IMR-90 (cell line): ENCODE measurements at regions not wholly inside any gene's neighbourhood (a gene's known extent, or its start where the extent isn't known, plus 50 kb on each side); places are given as distances from the start of the nearest gene placed in this dataset.

ENCODE experiments used
- ATAC-seq: fragments of 200-7000 bp; cut with Tn5 transposase; 2 replicates; pipeline ENCODE4 v1.9.1; 2020; ENCODE audit warnings: low read depth, mild to moderate bottlenecking, moderate library complexity
- BruUV-seq: library from RNA; stranded (reverse); fragments of 400-500 nt; replicated peaks from 2 replicates; lab custom pipeline; 2021; lab: Mats Ljungman, UMichigan
- CTCF ChIA-PET: fragments of 300-600 bp; formaldehyde crosslinking; extraction: SDS; loops from one replicate; lab custom pipeline; 2021; ENCODE audit warnings: antibody characterized with exemption; lab: Yijun Ruan, JAX
- POLR2A ChIA-PET: fragments of 300-600 bp; sonication (Branson Sonifier 250); formaldehyde crosslinking; loops from one replicate; lab custom pipeline; 2022; ENCODE audit warnings: antibody characterized with exemption; ENCODE audit not compliant: unreplicated experiment; lab: Charles Lee
- DNase-seq: peaks from one replicate; pipeline ENCODE4 v3.0.0; 2013
- H2AFZ ChIP-seq: replicated peaks from 2 replicates; pipeline ENCODE3; 2013; ENCODE audit warnings: low read length, mild to moderate bottlenecking; ENCODE audit not compliant: poor library complexity
- H2AK5ac ChIP-seq: 2 replicates; pipeline ENCODE4 v1.6.1; 2013; ENCODE audit warnings: low read depth, low read length, inconsistent platforms
- H2AK9ac ChIP-seq: replicated peaks from 2 replicates; pipeline ENCODE3; 2013; ENCODE audit warnings: mild to moderate bottlenecking, low read depth, low read length, moderate library complexity; ENCODE audit not compliant: poor library complexity
- H2BK120ac ChIP-seq: 2 replicates; pipeline ENCODE4 v1.6.1; 2013; ENCODE audit warnings: low read depth, low read length, inconsistent platforms
- H2BK15ac ChIP-seq: 3 replicates; pipeline ENCODE4 v1.6.1; 2013; ENCODE audit warnings: low read depth, low read length, inconsistent platforms
- H2BK20ac ChIP-seq: 2 replicates; pipeline ENCODE4 v1.6.1; 2013; ENCODE audit warnings: low read depth, mild to moderate bottlenecking, inconsistent platforms, low read length, moderate library complexity
- H2BK5ac ChIP-seq: 2 replicates; pipeline ENCODE4 v1.6.1; 2013; ENCODE audit warnings: mild to moderate bottlenecking, low read depth, low read length, inconsistent platforms; ENCODE audit not compliant: poor library complexity, severe bottlenecking
- H3K14ac ChIP-seq: replicated peaks from 2 replicates; pipeline ENCODE4 v1.6.1; 2013; ENCODE audit warnings: low read depth, low read length, inconsistent platforms
- H3K18ac ChIP-seq: 2 replicates; pipeline ENCODE4 v1.6.1; 2013; ENCODE audit warnings: low read depth, low read length, control low read depth
- H3K23ac ChIP-seq: 2 replicates; pipeline ENCODE4 v1.6.1; 2013; ENCODE audit warnings: low read depth, low read length, inconsistent platforms
- H3K27ac ChIP-seq: 2 replicates; pipeline ENCODE4 v1.5.1; 2013; ENCODE audit warnings: mild to moderate bottlenecking, control low read depth, low read length; ENCODE audit not compliant: insufficient read depth
- H3K27me3 ChIP-seq: 2 replicates; pipeline ENCODE4 v1.6.1; 2013; ENCODE audit warnings: low read length; ENCODE audit not compliant: control insufficient read depth, insufficient read depth
- H3K36me3 ChIP-seq: 2 replicates; pipeline ENCODE4 v1.6.1; 2013; ENCODE audit warnings: low read length, mixed read lengths; ENCODE audit not compliant: control insufficient read depth, insufficient read depth
- H3K4ac ChIP-seq: 2 replicates; pipeline ENCODE4 v1.6.1; 2013; ENCODE audit warnings: low read depth, low read length, inconsistent platforms
- H3K4me1 ChIP-seq: 2 replicates; pipeline ENCODE4 v1.6.1; 2013; ENCODE audit warnings: low read length, mixed read lengths; ENCODE audit not compliant: control insufficient read depth, insufficient read depth
- H3K4me2 ChIP-seq: 2 replicates; pipeline ENCODE4 v1.6.1; 2013; ENCODE audit warnings: low read depth, mild to moderate bottlenecking, control low read depth, low read length, moderate library complexity
- H3K4me3 ChIP-seq: 2 replicates; pipeline ENCODE4 v1.5.1; 2013; ENCODE audit warnings: low read depth, mild to moderate bottlenecking, control low read depth, low read length, moderate library complexity; ENCODE audit not compliant: insufficient read depth
- H3K56ac ChIP-seq: 2 replicates; pipeline ENCODE4 v1.6.1; 2013; ENCODE audit warnings: low read length, inconsistent platforms; ENCODE audit not compliant: insufficient read depth; ENCODE audit errors: extremely low read depth
- H3K79me1 ChIP-seq, 2 experiments: 2 replicates each; pipeline ENCODE4 v1.6.1; 2013; ENCODE audit warnings: low read length in 2 of 2, inconsistent platforms in 1 of 2, low read depth in 1 of 2
- H3K9ac ChIP-seq: 2 replicates; pipeline ENCODE4 v1.6.1; 2013; ENCODE audit warnings: low read depth, low read length, control low read depth
- H3K9me1 ChIP-seq: 2 replicates; pipeline ENCODE4 v1.6.1; 2013; ENCODE audit warnings: low read length, inconsistent platforms; ENCODE audit not compliant: insufficient read depth
- H3K9me3 ChIP-seq: 2 replicates; pipeline ENCODE4 v1.6.1; 2013; ENCODE audit warnings: low read length; ENCODE audit not compliant: control insufficient read depth, insufficient read depth
- H4K20me1 ChIP-seq: 2 replicates; pipeline ENCODE4 v1.6.1; 2013; ENCODE audit warnings: low read length, inconsistent platforms; ENCODE audit not compliant: insufficient read depth
- H4K5ac ChIP-seq: 2 replicates; pipeline ENCODE4 v1.6.1; 2013; ENCODE audit warnings: mild to moderate bottlenecking, low read depth, low read length, control low read depth
- H4K8ac ChIP-seq, 2 experiments: 2 replicates each; pipeline ENCODE4 v1.6.1; 2013; ENCODE audit warnings: low read depth in 2 of 2, low read length in 2 of 2, control low read depth in 1 of 2, inconsistent platforms in 1 of 2
- H4K91ac ChIP-seq: 2 replicates; pipeline ENCODE4 v1.6.1; 2013; ENCODE audit warnings: low read depth, low read length, inconsistent platforms; ENCODE audit not compliant: insufficient read depth
- BHLHE40 ChIP-seq: fragments of 150-350 bp; IDR thresholded peaks from 2 replicates; pipeline ENCODE4 v1.6.1; 2016; ENCODE audit warnings: mild to moderate bottlenecking, low read depth, low read length
- CEBPB ChIP-seq: IDR thresholded peaks from 2 replicates; pipeline ENCODE4 v1.6.1; 2012; ENCODE audit warnings: low read depth, low read length, improper control_type of control experiment
- CHD1 ChIP-seq: IDR thresholded peaks from 2 replicates; pipeline ENCODE4 v1.6.1; 2012; ENCODE audit warnings: low read depth, low read length, improper control_type of control experiment
- CTCF ChIP-seq: conservative IDR thresholded peaks from 2 replicates; pipeline ENCODE4 v1.5.1; 2012; ENCODE audit warnings: mild to moderate bottlenecking, low read depth, low read length, improper control_type of control experiment
- ELK1 ChIP-seq: fragments of 150-350 bp; IDR thresholded peaks from 2 replicates; pipeline ENCODE4 v1.6.1; 2016; ENCODE audit warnings: low read depth, mild to moderate bottlenecking, low read length, moderate library complexity, borderline replicate concordance
- MAFK ChIP-seq: IDR thresholded peaks from 2 replicates; pipeline ENCODE4 v1.6.1; 2012; ENCODE audit warnings: low read depth, low read length, improper control_type of control experiment
- NFE2L2 ChIP-seq: fragments of 150-350 bp; IDR thresholded peaks from 2 replicates; pipeline ENCODE4 v1.6.1; 2016; ENCODE audit warnings: low read depth, mild to moderate bottlenecking, low read length
- RAD21 ChIP-seq: IDR thresholded peaks from 2 replicates; pipeline ENCODE4 v1.6.1; 2012; ENCODE audit warnings: low read length, improper control_type of control experiment
- RCOR1 ChIP-seq: IDR thresholded peaks from 2 replicates; pipeline ENCODE4 v1.6.1; 2012; ENCODE audit warnings: mild to moderate bottlenecking, low read length, improper control_type of control experiment; ENCODE audit not compliant: insufficient replicate concordance
- RFX5 ChIP-seq: IDR thresholded peaks from 2 replicates; pipeline ENCODE4 v1.8.0; 2012; ENCODE audit warnings: low read depth, mild to moderate bottlenecking, low read length, moderate library complexity
- SMC3 ChIP-seq: fragments of 150-350 bp; IDR thresholded peaks from 2 replicates; pipeline ENCODE4 v1.6.1; 2016; ENCODE audit warnings: low read depth, mild to moderate bottlenecking, antibody characterized with exemption, low read length, moderate library complexity
- USF2 ChIP-seq: fragments of 150-350 bp; IDR thresholded peaks from 2 replicates; pipeline ENCODE4 v1.6.1; 2017; ENCODE audit warnings: mild to moderate bottlenecking, antibody characterized with exemption, low read length, low read depth
- WGBS, 2 experiments: methylation state at CpG; one replicate each; pipeline versions ENCODE4 v1.1.5 to v1.1.7; 2013; ENCODE audit warnings: missing lambda C conversion rate in 2 of 2; ENCODE audit not compliant: insufficient read length in 1 of 2; ENCODE audit errors: extremely low coverage in 2 of 2; 5-methylcytosine and 5-hydroxymethylcytosine counted together
- dilution Hi-C: fragments of 300-500 bp; cut with HindIII; formaldehyde crosslinking; loops from one replicate; pipeline ENCODE4 v1.14.3; 2018; ENCODE audit warnings: low sequenced_read_pairs; ENCODE audit not compliant: unreplicated experiment
- in situ Hi-C: fragments of 300-500 bp; cut with MboI; formaldehyde crosslinking; loops from 3 replicates; pipeline ENCODE4 v1.14.3; 2019; ENCODE audit warnings: low sequenced_read_pairs, inconsistent platforms, mixed read lengths
- intact Hi-C: fragments of 100-400 bp; cut with micrococcal nuclease; formaldehyde crosslinking; loops from 2 replicates; pipeline ENCODE4 v1.10.0; 2022

DNA sequence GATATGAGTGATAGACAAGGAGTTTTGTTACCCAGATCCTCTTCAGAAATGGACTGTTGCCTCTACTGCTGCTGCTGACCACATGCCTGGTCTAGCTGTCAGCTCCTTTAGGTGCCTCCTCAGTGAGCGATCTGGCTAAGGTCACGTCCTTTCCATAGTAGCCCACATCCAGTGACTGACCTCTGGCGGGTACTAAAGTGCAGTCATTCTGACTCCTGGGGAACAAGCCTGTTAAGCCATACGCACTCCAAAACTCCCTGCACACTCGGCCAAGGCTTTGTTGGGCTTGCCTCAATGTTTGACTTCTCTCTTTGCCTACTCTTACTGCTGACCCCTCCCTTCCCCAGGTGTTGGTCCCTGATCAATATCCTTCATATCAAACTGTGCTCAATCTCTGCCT is 685.2 kb downstream of the IRS1 start:
- peak overlapping the region; percentile 82 for H2AFZ ChIP-seq
- H3K18ac ChIP-seq = peak overlapping the region; percentile 100
- no peaks in the 10 kb centered on the region for H3K9me3 ChIP-seq
- H4K8ac ChIP-seq = peak overlapping the region; percentile 71 to 89
- peak overlapping the region; percentile 100 for H4K5ac ChIP-seq
- CTCF ChIA-PET = interaction anchor here (0.6 kb wide), 2 partner anchors 84 to 582 kb away, joined by 3 to 4 read pairs; no protein-coding TSS in a partner anchor
- peaks cover 4% of the 10 kb centered on the region for H3K9me1 ChIP-seq
- peak overlapping the region; percentile 67 for H3K56ac ChIP-seq
- H2AK9ac ChIP-seq = peak overlapping the region; percentile 93
- no peak overlapping the region for H3K9ac ChIP-seq
- H3K14ac ChIP-seq = peak overlapping the region; percentile 100
- POLR2A ChIA-PET = interaction anchor here (0.6 kb wide), 1 partner anchor 225 kb away, joined by 3 read pairs; no protein-coding TSS in a partner anchor
- H2AK5ac ChIP-seq = peak overlapping the region; percentile 100
- peak overlapping the region; percentile 98 for H3K23ac ChIP-seq
- in situ Hi-C loops = no loop called here
- H2BK20ac ChIP-seq = peak overlapping the region; percentile 100
- peak overlapping the region; percentile 100 for H3K4ac ChIP-seq
- H2BK120ac ChIP-seq = peak overlapping the region; percentile 100
- H3K36me3 ChIP-seq = no peaks in the 10 kb centered on the region
- peaks cover 8% of the 10 kb centered on the region for H3K4me1 ChIP-seq
- no peaks in the 10 kb centered on the region for H3K27me3 ChIP-seq
- H3K79me1 ChIP-seq = peaks cover 0 to 7% of the 10 kb centered on the region in 2 experiments; a peak in 2 of 4 replicates
- 90% methylated on average over 3 of the region's 5 CpGs; no CpG with 5 or more reads in 1 of the 2 experiments for WGBS, 2 experiments
- H2BK5ac ChIP-seq = peak overlapping the region; percentile 99
- peak overlapping the region; percentile 91; the same call in 2 of the 3 replicates for H2BK15ac ChIP-seq
- no peak for ATAC-seq
- TF ChIP-seq USF2 (no peak), CEBPB (no peak), RCOR1 (no peak), RAD21 (no peak), RFX5 (no peak), NFE2L2 (no peak), BHLHE40 (no peak), CHD1 (no peak), CTCF (no peak), MAFK (no peak), ELK1 (no peak), SMC3 (no peak)
- dilution Hi-C loops = no loop called here
- peak overlapping the region; percentile 96 for H4K91ac ChIP-seq
- intact Hi-C loops = loop anchor here (2.0 kb wide), 1 partner anchor 220 kb away; no protein-coding TSS in a partner anchor
- no peak overlapping the region for H3K4me3 ChIP-seq
- DNase-seq = no peak
- no peaks in the 10 kb centered on the region for H4K20me1 ChIP-seq
- H3K27ac ChIP-seq = peak overlapping the region; percentile 86
- BruUV-seq = no TSS peak
- 0 out of 2 replicates have a peak overlapping the region, but pooled peaks have one; percentile 6 for H3K4me2 ChIP-seq
